ENCODE measurements at regions not wholly inside any gene's neighbourhood (a gene's known extent, or its start where the extent isn't known, plus 50 kb on each side); places are given as distances from the start of the nearest gene placed in this dataset.

DNA sequence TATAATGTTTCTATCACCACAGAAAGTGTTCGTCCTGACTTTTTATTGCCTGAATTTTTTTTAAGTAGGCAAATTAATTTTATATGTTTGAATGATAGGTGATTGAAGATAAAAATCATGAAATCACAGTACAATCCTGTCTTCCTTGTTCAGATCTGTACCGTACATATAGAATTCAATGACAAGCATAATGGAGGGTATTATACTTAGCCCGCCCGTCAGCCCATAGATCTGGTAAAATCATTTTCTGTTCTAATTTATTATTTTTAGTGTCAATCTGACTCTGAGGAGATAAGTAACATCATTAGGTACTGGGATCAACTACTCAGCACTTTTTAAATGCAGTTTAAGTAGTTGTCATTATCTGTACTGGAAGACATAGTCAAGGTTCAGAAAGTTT lies 269.9 kb downstream of the NR2F2 start:
- H3K4me1 Mint-ChIP-seq, result peaks cover 15% of the 10 kb centered on the region
- no peak for DNase-seq
- TF ChIP-seq, protein P1, sequence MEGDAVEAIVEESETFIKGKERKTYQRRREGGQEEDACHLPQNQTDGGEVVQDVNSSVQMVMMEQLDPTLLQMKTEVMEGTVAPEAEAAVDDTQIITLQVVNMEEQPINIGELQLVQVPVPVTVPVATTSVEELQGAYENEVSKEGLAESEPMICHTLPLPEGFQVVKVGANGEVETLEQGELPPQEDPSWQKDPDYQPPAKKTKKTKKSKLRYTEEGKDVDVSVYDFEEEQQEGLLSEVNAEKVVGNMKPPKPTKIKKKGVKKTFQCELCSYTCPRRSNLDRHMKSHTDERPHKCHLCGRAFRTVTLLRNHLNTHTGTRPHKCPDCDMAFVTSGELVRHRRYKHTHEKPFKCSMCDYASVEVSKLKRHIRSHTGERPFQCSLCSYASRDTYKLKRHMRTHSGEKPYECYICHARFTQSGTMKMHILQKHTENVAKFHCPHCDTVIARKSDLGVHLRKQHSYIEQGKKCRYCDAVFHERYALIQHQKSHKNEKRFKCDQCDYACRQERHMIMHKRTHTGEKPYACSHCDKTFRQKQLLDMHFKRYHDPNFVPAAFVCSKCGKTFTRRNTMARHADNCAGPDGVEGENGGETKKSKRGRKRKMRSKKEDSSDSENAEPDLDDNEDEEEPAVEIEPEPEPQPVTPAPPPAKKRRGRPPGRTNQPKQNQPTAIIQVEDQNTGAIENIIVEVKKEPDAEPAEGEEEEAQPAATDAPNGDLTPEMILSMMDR (IDR thresholded peaks at IDR 0.05), result no peak

DNA sequence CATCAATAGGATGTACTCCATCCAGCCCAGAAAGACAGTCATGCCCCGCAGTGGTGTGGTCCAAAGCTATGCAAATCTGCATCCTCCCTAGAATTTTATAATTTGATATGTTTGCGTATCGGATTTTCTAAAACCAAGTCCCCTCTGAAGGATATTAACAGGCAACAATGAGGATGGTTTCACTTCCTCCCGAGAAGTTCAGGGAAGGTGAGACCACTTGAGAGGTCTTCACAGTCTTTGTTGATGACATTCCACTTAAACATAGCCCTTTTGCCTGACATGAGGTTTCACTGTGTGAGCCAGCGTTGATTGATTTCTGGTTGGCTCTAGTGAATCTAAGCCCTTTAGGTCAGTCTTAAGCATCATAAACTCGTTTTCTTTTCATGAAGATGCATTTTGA lies 276.1 kb downstream of the NR2F2 start:
- H3K27ac Mint-ChIP-seq, result no peak overlapping the region
- no peaks in the 10 kb centered on the region for H3K36me3 Mint-ChIP-seq (ENCODE audit: low read depth)
- DNase-seq, result no peak
- H3K4me1 Mint-ChIP-seq, result no peaks in the 10 kb centered on the region
- H3K27me3 Mint-ChIP-seq (ENCODE audit: low read depth, poor library complexity), result no peaks in the 10 kb centered on the region
- H3K9me3 Mint-ChIP-seq, result no peaks in the 10 kb centered on the region
- H3K4me3 Mint-ChIP-seq, result no peak overlapping the region
- TF ChIP-seq, protein P1 (IDR thresholded peaks at IDR 0.05), result no peak

More for the DNA sequence above, 269.9 kb downstream of the NR2F2 start:
- Mint-ChIP-seq H3K27ac (no peak overlapping the region), H3K27me3 (ENCODE audit: low read depth, poor library complexity) (no peaks in the 10 kb centered on the region), H3K36me3 (ENCODE audit: low read depth) (no peaks in the 10 kb centered on the region), H3K9me3 (no peaks in the 10 kb centered on the region), H3K4me3 (no peak overlapping the region)

DNA sequence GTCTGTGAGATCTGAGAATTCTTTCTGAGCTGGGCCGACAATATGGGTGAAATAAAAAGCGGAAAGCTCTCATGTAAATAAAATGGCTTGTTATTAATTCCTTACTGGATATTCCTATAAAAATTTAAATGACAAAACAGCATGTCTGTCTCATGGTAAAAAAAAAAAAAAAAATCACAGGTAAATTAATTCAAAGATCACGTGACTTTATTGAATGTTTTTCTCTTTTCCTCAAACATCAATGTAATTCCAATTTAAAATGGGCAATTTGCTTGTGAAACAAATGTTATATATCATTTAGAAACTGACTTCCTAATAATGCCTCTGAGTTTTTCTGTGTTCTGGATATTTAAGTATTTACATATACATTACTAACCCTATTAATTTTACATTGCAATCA lies 280.3 kb downstream of the NR2F2 start:
- Mint-ChIP-seq H3K9me3 (peaks cover 26% of the 10 kb centered on the region), H3K4me1 (no peaks in the 10 kb centered on the region), H3K36me3 (ENCODE audit: low read depth) (peaks cover 10% of the 10 kb centered on the region), H3K27me3 (ENCODE audit: low read depth, poor library complexity) (no peaks in the 10 kb centered on the region), H3K27ac (no peak overlapping the region), H3K4me3 (no peak overlapping the region)
- TF ChIP-seq, protein P1 (IDR thresholded peaks at IDR 0.05), result no peak
- DNase-seq, result no peak

DNA sequence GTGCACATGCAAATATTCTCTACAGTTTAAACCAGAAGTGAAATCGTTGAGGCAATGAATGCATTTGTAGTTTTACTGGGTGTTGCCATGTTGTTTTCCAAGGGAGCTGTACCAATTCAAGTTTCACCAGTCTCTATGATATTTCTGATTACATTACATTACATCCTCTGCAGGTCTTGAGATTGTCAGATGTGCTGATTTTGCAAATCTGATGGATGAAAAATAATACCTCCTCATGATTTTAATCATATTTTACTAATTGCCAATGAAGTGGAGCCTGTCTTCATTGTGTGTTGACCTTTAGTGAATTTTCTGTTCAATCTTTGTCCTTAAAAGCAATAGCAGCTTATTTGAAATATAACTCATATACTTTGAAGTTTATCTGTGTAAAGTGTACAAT lies 282.4 kb downstream of the NR2F2 start:
- peaks cover 10% of the 10 kb centered on the region for H3K36me3 Mint-ChIP-seq (ENCODE audit: low read depth)
- TF ChIP-seq, protein P1 (IDR thresholded peaks at IDR 0.05), result no peak
- no peak for DNase-seq
- peaks cover 30% of the 10 kb centered on the region for H3K9me3 Mint-ChIP-seq
- H3K27me3 Mint-ChIP-seq (ENCODE audit: low read depth, poor library complexity), result no peaks in the 10 kb centered on the region
- H3K4me3 Mint-ChIP-seq, result no peak overlapping the region
- no peak overlapping the region for H3K27ac Mint-ChIP-seq
- H3K4me1 Mint-ChIP-seq, result no peaks in the 10 kb centered on the region

DNA sequence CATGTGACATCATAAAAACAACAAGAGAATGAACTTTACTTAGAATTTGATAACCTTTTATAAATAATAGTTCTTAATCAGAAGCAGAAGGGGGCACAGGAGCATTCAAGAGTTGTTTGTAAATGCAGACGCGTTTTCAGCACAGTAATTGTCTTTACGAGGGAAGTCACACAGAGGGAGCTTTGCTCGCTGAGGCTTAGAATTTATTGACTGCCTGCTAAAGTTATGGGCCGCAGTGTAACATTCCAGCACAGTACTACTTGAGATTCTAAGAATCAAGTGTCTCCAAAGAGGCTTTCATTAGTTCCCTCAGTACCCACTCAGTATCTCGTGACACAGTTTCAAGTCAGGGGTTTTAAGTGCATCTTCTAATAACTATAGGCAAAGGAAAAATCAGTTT lies 288.7 kb downstream of the NR2F2 start:
- H3K27me3 Mint-ChIP-seq (ENCODE audit: low read depth, poor library complexity), result peaks cover 7% of the 10 kb centered on the region
- H3K36me3 Mint-ChIP-seq (ENCODE audit: low read depth), result peaks cover 1% of the 10 kb centered on the region
- H3K9me3 Mint-ChIP-seq, result peaks cover 16% of the 10 kb centered on the region
- H3K4me3 Mint-ChIP-seq, result no peak overlapping the region
- H3K4me1 Mint-ChIP-seq, result peaks cover 16% of the 10 kb centered on the region
- no peak for DNase-seq
- TF ChIP-seq, protein P1 (IDR thresholded peaks at IDR 0.05), result no peak
- no peak overlapping the region for H3K27ac Mint-ChIP-seq

DNA sequence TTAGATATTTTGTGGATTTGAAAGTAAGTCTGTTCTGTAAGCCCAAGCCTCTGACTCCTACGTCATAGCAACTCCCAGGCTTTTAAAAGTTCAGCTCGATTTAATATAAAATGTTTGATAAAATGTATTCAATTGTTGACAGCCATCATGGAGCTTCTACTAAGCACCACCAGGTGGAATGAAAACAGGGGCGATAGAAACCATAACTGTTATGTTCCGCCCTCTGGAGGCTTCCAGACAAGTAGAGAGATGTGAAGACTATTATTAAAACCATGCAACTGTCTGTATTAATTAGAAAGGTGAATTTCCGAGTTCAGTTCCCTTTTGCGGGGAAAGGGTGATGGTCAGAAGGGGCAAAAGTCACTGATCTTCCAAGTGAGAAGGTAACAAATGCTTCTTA lies 292.2 kb downstream of the NR2F2 start:
- TF ChIP-seq, protein P1 (IDR thresholded peaks at IDR 0.05), result no peak
- Mint-ChIP-seq H3K4me1 (peaks cover 31% of the 10 kb centered on the region), H3K4me3 (no peak overlapping the region), H3K27me3 (ENCODE audit: low read depth, poor library complexity) (peaks cover 7% of the 10 kb centered on the region), H3K27ac (no peak overlapping the region), H3K36me3 (ENCODE audit: low read depth) (no peaks in the 10 kb centered on the region), H3K9me3 (no peaks in the 10 kb centered on the region)
- DNase-seq, result no peak
